ENCODE measurements at regions not wholly inside any gene's neighbourhood (a gene's known extent, or its start where the extent isn't known, plus 50 kb on each side); places are given as distances from the start of the nearest gene placed in this dataset.

- TF ChIP-seq CTCF (conservative IDR thresholded peaks at IDR 0.05) = no peak
- no peak for TF ChIP-seq EZH2 (IDR thresholded peaks at IDR 0.05; ENCODE audit: low read depth)
Measured at GRCh38 chr3:144058713-144059112, 87.1 kb downstream of the DIPK2A start.

Data from PC-9 (cell line).